ENCODE measurements at regions not wholly inside any gene's neighbourhood (a gene's known extent, or its start where the extent isn't known, plus 50 kb on each side); places are given as distances from the start of the nearest gene placed in this dataset.
"Not testable (repeated sequence)": the region's sequence is repeated elsewhere in the genome, so short reads cannot be mapped to it uniquely, and the experiment has no call there.

DNA sequence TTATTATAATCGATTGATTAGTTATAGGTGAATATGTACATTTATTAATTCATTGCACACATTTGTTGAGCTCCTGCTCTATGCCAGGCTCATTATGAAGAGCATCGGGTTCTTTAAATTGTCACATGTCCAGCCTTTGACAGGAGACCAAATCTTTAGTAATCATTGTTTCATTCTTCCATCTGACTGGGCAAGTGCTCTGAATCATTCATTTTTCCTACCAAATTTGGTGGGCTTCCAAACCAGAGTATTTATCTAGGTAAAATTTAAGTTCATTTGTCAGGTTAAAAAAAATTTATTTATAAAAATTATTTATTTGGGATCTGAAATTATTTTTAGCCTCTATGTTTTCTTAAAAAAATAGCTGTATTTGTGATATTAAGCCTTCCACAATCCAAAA lies 404.9 kb upstream of the MMS22L start:
- no peak for DNase-seq (ENCODE audit: low read depth)

DNA sequence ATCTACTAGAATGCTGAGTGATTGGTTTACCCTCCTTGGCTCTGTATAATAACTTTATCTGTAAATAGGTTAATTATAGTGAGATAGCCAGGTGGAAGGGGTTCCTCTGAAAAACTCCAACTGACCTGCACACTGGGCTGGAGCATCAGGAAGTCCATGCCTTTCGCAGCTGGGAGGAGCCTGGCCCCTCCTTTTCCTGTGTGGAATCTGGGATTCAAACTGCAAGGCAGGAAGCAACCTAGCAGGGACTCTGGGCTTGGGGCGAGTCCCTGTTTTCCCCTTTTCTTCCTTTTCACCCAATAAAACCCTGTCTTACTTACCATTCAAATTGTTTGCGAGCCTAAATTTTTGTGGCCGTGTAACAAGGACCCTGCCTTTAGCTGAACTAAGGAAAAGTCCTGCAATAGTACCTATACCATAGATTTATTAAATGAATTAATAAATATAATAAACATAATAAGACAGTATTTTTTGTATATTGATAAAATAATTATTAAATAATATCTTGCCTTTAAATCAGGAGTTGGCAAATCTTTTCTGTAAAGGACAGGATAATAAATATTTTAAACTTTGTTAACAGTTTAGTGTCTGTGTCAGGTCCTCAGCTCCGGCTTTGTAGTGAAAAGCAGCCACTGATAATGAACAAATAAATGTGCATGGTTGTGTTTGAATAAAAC lies 406.2 kb upstream of the MMS22L start:
- no peak for DNase-seq (ENCODE audit: low read depth)

DNA sequence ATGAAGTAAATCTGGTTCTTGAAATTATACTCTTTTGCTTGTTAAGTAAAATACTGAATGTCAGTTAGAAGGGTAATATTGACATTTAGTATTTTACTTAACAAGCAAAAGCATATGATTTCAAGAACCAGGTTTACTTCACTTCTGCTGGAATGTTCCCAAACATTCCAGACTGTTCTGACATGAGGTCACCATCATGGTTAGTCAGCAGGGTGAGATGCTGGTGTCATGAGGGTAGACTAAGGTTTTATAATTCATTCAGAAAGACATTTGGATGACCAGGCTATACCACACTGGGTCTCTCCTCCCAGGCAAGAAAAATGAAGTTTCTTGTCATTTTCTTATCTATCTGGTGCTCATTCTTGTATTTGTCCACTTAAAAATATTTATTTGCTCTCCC lies 414.4 kb upstream of the MMS22L start:
- no peak for DNase-seq (ENCODE audit: low read depth)

DNA sequence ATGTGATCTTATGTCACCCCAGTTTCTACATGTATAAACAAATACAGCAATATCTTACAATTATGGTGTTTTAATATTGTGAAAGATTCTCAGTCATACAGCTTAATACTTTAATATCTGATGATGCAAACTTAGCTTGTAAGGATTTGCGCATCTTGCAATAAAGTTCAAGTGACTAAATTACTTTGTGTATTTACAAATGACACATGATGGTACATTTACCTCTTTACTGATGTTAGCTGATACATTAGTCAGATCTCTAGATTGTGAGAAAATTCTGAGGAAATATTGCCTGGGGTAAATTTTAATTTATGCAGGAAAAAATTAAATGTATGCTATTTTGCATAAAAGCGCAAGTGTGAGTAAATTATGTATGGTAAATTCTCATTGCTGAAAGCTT lies 418.8 kb upstream of the MMS22L start:
- DNase-seq (ENCODE audit: low read depth): no peak

DNA sequence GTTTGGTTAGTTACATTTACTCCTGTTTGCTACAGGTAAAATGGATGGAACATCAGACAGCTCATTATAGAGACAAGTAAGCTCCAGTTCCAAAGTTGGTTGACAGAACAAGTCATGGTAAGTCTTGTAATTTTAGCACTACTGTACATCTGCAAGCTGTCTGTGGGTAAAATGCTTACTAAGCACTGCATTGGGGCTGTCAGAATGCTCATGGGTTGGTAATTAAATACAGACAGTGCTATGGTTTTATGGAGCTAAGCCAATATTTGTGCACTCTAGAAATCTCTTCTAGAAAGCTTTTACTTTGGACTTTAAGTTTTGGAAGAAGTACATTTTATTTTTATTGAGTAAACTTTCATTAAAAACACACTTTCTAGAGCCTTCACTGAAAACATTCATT lies 419.2 kb upstream of the MMS22L start:
- no peak for DNase-seq (ENCODE audit: low read depth)

DNA sequence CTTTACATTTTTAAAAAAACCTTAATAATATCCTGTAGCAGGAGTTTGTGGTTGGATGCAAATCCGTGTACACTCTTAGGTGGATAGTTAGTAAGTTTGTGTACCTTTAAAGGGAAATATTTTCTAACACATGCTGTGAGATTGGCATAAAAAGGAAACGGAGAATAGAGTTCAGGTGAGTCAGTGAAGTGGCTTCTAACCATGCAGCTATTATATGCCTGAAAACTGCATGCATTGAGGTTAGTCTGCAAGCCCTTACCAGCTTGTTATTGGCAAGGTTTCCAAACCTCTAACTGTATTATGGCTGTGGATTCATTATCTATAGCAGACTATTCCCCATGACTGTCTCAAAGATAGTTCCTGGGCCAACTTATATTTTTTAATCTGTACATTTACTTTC lies 420.6 kb upstream of the MMS22L start:
- DNase-seq (ENCODE audit: low read depth): no peak

DNA sequence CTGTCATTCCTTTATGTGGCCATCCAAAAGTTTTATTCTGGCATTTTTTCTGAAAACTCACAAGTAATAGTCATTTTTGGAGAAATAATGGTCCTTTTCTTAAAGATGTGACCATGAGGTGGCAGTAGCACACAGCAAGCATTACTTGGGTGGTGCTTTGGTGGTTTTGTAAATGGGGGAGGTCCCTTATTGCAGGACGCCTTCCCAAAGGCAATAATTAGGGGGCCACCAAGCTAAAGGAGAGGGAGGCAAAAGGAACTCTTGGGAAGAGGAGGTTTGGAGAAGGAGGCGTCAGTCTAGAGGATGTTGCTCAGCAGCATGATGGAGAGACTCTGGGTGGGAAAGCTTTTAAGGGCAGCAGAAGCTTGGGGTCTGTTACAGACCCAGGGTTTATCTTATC lies 422.6 kb upstream of the MMS22L start:
- DNase-seq (ENCODE audit: low read depth): no peak

DNA sequence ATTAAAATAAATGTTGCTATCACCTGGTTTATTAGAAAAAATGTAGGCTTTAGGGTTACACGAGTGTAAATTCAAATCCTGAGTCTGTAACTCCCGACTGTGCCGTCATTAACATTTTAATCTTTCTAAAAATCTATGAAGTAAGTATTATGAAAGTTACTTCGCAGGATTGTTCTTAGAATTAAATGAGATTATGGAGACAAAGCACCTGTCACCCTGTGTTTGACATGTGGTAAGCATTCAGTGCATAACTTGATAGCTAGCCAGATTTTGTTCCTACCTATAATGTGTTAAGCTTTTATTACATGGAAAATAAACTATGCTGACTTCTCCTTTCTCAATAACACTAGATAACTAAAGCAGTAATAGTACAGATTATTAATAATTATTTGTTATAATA lies 429.7 kb upstream of the MMS22L start:
- DNase-seq (ENCODE audit: low read depth): no peak

DNA sequence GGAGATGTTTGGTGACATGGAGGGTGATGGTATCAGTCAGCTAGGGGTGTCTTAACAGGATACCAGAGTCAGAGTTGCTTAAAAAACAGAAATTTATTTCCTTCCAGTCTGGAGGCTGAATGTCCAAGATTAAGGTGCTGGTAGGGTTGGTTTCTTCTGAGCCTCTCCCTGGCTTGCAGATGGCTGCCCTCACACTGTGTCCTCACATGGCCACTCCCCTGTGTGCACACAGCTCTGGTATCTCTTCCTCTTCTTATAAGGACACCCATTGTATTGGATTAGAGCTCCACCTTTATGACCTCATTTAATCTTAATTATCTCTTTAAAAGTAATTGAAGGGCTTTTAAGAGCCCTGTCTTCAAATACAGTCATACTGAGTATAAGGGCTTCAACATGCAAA lies 431.8 kb upstream of the MMS22L start:
- DNase-seq (ENCODE audit: low read depth): no peak

DNA sequence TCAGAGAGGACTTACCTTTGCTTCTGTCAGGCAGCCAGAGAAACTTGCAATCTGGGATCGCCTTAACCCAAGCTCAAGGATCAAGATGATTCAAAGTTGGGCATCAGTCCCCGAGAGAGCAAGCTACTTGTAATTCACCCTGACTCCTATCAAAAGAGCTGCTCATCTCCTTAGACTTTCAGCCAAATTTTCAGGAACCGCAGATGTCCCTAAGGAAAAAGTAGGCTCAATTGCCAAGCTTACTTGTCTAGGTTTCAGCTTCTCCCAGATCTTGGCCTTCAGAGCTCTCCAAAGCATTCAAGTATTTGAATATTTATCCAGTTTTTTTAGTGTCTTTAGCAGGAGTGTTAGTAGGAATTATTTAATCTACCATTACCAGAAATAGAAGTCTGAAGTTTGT lies 434.1 kb upstream of the MMS22L start:
- no peak for DNase-seq (ENCODE audit: low read depth)

DNA sequence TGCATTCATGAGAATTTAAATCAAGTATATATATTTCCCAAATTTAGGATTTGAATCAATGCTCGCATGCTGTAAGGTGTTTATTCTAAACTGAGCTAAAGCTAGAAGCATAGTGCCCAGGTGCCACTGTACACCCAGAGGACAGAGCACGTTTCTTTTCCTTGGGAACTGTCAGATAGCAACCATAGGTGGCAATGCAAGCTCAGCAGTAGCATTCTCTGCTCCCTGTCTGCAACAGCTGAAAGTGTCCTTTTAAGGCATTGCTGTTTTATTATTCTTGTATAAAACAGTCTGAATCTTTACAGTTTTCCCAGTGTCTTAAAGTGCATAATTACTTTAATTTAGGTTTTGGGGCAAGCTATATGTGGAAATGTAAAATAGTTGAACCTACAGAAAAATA lies 443.4 kb upstream of the MMS22L start:
- DNase-seq (ENCODE audit: low read depth): no peak

DNA sequence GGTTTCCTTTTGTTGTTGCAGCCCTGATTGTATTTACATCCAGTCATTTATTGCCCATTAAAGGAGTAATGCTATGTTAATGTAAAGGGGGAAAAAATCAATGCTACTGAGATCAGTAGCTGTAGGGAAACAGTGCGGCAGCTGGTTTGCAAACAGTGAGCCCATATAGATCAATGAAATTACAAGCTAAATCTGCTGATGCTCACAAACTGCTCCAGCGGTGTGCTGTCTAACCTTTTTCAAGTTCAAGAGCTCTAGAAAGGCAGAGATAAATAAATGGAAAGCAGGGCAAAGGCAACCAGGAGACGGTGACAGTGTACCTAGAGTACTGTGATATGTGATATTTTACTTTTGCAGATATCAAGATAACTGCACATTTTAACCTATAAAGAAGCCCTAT lies 449.0 kb upstream of the MMS22L start:
- DNase-seq (ENCODE audit: low read depth): no peak

DNA sequence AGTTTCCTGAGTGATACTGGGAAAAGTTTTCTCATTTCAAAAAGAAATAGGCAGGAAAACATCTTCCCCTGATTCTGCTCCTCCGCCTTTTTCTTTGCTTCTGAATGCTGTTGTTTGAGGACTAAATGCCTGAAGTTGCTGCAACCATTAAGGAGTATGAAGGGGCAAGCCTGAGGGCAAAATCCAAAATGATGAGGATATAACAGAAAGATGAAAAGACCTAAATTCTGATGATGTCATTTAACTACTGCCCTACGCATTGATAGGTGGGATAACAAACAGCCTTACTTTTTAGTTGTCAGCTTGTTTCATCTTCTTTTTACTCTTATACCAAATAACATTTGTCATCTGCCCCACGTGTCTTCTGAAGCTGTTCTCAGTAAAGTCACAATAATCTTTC lies 474.6 kb upstream of the MMS22L start:
- no peak for DNase-seq (ENCODE audit: low read depth)

DNA sequence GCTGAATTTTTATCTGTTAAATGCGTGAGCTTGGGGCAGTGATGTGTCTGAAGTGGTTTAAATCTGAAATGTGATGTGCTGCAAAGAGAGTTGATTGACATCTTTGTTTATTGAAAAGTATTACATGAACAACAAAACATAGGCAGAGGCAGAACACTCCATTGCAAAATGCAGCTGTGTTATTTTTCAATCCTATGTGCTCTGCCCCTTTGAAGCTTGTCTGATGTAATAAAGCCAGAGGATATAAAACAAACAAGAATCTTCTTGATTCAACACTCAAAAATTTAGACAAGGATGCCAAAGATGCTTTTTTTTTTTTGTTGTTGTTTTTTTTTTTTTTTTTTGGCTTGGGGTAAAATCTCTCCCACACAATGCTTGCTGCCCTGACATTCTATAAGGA lies 482.4 kb upstream of the MMS22L start:
- no peak for DNase-seq (ENCODE audit: low read depth)

DNA sequence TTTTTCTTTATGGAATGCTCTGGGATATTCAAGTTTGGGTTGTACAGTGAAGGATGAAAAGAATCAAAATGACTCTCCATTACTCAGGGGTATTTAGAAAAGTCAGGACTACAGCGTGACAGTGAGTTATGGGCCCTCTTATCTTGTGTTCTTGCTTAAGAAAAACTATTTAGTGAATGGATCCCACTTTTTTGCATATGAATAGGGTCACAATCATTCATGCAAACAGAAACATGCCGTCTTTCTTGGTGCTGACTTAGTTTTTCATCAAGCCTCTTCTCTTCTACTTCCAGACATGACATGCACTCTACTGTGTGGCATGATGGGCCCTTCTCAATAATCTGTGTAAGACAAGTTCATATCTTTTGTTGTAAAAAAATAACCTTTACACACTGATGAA lies 488.4 kb upstream of the MMS22L start:
- DNase-seq (ENCODE audit: low read depth): no peak

DNA sequence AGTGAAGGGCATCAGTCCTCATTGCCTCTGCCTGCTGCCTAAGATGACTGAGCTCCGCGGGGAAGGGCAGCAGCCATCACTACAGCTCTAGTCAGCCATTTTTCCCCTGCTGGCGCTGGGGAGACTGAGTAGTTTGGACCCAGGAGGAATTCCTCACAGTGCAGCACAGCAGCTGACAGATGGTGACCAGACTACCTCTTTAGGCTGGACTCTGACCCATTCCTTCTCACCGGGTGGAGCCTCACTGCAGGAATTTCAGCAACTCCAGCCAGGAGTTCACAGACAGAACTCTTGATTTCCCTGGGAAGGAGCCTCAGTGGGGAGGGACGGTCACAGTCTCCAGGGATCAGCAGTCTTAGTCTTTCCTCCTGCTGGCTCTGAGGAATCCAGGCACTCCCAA lies 492.0 kb upstream of the MMS22L start:
- no peak for DNase-seq (ENCODE audit: low read depth)

DNA sequence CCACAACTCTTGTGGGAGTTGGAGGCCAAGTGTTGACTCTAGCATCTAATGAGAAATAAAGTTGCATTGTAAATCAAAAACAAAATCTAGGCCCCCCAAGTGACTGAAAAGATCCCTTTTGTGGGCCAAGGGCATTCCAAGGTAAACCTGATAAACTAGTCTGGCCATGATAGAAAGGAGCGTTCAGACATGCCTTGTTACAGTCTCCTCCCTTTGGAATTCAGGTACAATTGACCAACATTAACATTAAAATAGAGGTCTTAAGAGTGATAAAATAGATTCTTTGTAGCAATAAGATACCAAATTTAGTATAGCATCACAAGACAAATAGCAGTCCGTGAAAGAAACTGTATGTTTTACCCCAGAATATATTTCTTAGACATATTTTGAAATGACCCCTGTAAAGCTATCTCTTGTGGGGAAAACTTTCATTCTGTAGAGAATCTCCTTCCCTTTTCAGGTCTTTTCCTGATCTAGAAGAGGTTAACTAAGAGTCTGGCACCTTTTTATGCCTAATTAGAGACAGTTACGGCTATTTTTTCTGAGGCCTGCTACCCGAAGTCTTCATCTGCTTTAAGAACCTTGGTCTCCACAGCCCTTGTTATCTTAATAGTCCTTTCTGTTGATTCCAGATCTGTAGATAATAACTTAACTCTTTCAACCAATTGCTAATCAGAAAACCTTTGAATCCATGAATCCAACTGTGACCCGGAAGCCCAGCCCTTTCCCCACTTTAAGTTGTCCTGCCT lies 495.4 kb upstream of the MMS22L start:
- no peak for DNase-seq (ENCODE audit: low read depth)

DNA sequence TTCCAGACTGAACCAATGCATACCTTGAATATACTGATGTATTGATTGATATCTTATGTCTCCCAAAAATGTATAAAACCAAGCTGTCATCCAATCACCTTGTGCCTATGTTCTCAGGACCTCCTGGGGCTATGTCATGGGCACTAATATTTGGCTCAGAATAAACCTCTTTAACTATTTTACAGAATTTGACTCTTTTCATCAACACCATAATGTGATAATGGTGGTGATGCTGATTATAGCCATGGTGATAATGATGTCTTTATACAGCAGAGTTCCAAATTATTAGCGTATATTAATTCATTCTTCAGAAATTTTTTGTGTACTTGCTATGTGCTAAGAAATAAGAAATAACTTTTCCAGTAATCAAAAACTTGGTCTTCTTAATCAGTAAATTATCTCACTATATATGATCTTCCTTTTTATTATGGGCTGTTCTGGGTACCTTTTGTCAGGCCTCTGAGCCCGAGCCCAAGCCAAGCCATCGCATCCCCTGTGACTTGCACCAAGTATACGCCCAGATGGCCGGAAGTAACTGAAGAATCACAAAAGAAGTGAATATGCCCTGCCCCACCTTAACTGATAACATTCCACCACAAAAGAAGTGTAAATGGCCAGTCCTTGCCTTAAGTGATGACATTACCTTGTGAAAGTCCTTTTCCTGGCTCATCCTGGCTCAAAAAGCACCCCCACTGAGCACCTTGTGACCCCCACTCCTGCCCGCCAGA lies 496.2 kb upstream of the MMS22L start:
- not testable (repeated sequence) for DNase-seq (ENCODE audit: low read depth)

DNA sequence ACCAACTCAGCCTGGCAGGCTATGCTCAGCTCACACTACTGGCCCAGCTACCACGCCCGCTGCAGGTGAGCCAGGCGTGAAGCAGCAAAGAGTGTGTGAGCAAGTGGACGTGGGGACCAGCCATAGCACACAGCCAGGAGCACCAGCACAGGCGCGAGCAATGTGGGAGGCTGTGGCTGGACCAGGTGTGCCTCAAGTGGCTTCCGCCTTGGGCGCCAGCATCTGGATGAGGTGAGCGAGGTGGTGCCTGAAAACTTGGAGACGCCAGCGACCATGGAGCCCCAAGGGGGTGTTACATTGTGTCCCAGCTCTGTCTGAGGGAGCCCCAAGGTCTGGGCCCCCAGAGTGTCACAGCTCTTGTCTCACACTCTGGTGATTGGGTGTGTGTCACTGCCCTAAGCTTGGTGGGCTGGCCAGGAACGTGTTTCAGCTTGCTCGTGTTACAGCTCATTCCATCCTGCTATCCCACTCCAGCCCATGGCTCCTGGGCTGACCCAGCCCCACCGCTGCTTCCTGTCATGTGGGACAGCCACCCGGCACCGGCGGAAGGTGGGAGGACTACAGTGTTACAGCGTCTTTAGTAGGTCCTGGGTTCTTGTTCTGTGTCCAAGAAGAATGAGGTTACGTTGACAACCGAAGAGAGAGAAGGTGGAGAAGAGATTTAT lies 508.0 kb upstream of the MMS22L start:
- no peak for DNase-seq (ENCODE audit: low read depth)

DNA sequence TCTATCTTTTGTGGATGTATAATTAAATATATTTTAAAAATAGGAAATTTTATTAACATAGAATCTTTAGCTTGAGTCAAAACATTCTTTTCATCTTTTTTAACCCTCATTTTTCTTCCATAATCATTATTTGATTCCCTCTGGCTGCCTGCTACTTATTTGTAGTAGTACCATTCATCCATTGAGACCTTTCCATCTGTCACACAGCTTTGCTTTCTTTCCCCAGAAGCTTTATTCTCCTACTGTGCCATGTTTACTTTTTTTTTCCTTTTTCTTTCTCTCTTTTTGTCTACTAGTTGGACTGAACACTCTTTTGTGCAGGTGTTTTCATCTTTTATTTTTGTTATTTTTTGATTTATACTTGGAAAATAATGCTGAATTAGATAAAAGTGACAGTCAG lies 522.6 kb upstream of the MMS22L start:
- DNase-seq (ENCODE audit: low read depth): no peak

DNA sequence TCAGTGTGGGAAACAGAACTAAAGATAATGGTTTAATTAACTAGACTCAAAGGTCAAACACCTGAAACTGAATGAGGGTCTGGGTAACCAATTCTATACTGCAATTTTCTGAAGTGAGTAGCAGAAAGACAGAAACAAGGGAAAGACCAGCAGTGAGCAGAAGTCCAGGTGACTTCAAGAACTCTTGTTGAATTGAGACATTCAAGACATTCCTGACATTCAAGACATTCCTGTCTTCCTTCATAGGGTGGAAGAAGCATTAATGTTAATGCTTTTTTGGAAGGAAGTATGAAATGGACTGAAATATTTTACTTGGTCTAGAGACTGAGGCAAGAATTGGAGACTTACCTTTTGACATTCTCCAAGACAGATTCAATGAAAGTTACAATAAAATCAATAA lies 529.9 kb upstream of the MMS22L start:
- no peak for DNase-seq (ENCODE audit: low read depth)

DNA sequence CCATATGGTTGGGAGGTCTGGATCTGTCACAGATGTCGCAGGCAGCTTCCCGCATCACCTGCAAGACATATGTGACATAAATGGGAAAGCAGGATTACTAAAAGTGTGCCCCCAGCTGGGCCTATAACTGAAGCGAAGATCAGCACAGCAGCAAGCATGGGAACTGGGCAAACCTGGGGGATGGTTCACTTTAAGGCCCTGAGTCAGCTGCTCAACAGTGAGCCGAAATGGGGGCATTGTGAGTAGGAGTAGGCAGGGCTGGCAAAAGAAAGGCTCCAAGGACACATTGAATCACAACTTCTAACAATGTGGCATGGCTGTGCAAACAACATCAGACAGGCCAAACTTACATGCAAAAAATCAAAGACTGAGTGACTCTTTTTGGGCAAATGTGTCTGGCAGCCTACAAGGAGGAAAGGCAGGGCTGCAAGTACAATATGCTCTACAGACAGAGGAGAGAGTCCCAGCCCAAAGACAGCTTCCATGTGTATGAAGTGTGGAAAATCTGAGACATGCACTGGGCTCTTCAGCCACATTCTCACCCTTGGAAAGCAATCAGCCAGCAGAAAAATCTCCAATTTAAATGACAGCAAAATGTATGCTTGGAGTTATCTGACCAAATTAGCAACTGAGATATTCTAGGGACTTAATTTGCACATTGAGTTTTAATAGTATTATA lies 531.0 kb upstream of the MMS22L start:
- no peak for DNase-seq (ENCODE audit: low read depth)
